Daoy (cell line): ENCODE measurements at regions not wholly inside any gene's neighbourhood (a gene's known extent, or its start where the extent isn't known, plus 50 kb on each side); places are given as distances from the start of the nearest gene placed in this dataset.
"Not testable (repeated sequence)": the region's sequence is repeated elsewhere in the genome, so short reads cannot be mapped to it uniquely, and the experiment has no call there.

Experiments
- DNase-seq: peaks from one replicate; pipeline ENCODE4 v3.0.0-alpha.2; 2015; ENCODE audit warnings: low read depth

GRCh38 chr14:59006179-59006578, 182.3 kb upstream of the DAAM1 start:
- DNase-seq = not testable (repeated sequence)

- no peak for DNase-seq
Measured at GRCh38 chr14:59009967-59010366, 178.5 kb upstream of the DAAM1 start.

GRCh38 chr14:59013672-59014298, 174.7 kb upstream of the DAAM1 start:
- DNase-seq = peak; percentile 64

GRCh38 chr14:59015482-59015881, 173.0 kb upstream of the DAAM1 start:
- no peak for DNase-seq

- no peak for DNase-seq
Measured at GRCh38 chr14:59017285-59017965, 171.0 kb upstream of the DAAM1 start.

GRCh38 chr14:59018460-59018859, 170.0 kb upstream of the DAAM1 start:
- no peak for DNase-seq

GRCh38 chr14:59018978-59019377, 169.5 kb upstream of the DAAM1 start:
- DNase-seq = no peak

- peak; percentile 30 for DNase-seq
Measured at GRCh38 chr14:59020382-59020781, 168.1 kb upstream of the DAAM1 start.

- DNase-seq = no peak
Measured at GRCh38 chr14:59022144-59022543, 166.3 kb upstream of the DAAM1 start.

- DNase-seq = no peak
Measured at GRCh38 chr14:59026081-59026480, 162.4 kb upstream of the DAAM1 start.

- DNase-seq = not testable (repeated sequence)
Measured at GRCh38 chr14:59026640-59027039, 161.8 kb upstream of the DAAM1 start.

- peak; percentile 95 for DNase-seq
Measured at GRCh38 chr14:59028476-59029202, 159.8 kb upstream of the DAAM1 start.

GRCh38 chr14:59032826-59033225, 155.6 kb upstream of the DAAM1 start:
- no peak for DNase-seq

GRCh38 chr14:59036134-59036533, 152.3 kb upstream of the DAAM1 start:
- DNase-seq = no peak

- no peak for DNase-seq
Measured at GRCh38 chr14:59037086-59037485, 151.4 kb upstream of the DAAM1 start.

GRCh38 chr14:59037620-59038019, 150.8 kb upstream of the DAAM1 start:
- no peak for DNase-seq

- DNase-seq = no peak
Measured at GRCh38 chr14:59038746-59039145, 149.7 kb upstream of the DAAM1 start.

GRCh38 chr14:59041308-59041707, 147.2 kb upstream of the DAAM1 start:
- DNase-seq = no peak

GRCh38 chr14:59044707-59045106, 143.8 kb upstream of the DAAM1 start:
- no peak for DNase-seq

GRCh38 chr14:59046746-59047145, 141.7 kb upstream of the DAAM1 start:
- peak; percentile 10 for DNase-seq

GRCh38 chr14:59055006-59055405, 133.5 kb upstream of the DAAM1 start:
- no peak for DNase-seq

- DNase-seq = peak; percentile 35
Measured at GRCh38 chr14:59055439-59056045, 132.9 kb upstream of the DAAM1 start.

- no peak for DNase-seq
Measured at GRCh38 chr14:59057551-59057950, 130.9 kb upstream of the DAAM1 start.
